GM18907 (cell line): ENCODE measurements at regions not wholly inside any gene's neighbourhood (a gene's known extent, or its start where the extent isn't known, plus 50 kb on each side); places are given as distances from the start of the nearest gene placed in this dataset.

Experiments used
- ATAC-seq: cut with Tn5 transposase; IDR thresholded peaks from one replicate; pipeline ENCODE4 v1.9.1; 2021; ENCODE audit warnings: mild to moderate bottlenecking, moderate library complexity; ENCODE audit not compliant: unreplicated experiment

DNA sequence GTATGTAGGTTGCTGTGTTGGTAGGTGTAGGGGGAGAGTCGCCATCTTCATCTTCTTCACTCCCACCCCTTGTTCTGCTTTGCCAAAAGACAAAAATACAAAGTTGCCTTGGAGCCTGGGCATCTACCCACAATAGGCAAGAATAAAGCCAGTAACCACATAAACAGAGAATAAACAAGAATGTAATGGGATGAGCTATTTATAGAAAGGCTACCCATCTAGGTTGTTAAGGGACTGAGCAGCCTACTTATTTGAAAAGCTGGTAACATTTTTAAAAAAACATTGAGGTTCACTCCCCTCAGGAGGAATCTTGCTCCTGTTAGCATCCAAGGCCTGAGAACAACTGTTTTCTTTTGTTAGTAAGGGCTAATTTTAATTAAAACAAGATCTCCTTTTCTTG lies 301.4 kb upstream of the STXBP5 start:
- ATAC-seq, result no peak

DNA sequence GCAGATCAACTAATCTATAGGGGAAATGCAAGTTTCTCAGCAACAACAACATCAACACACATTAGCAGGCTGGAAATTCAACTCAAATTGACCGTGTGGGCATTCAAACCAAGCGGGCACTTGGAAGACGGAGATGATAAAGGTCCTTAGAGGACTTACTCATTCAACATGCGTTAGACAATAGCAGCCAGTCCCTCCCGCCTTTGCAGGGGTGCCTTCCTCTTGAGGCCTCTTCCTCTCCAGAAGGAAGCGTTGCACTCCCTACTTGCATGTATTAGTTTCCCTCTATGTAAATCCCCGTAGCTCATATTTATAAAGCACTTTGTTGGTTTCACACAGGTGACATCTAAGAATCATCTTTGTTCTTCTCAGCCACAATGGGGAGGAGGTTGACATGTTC lies 300.8 kb upstream of the STXBP5 start:
- no peak for ATAC-seq

DNA sequence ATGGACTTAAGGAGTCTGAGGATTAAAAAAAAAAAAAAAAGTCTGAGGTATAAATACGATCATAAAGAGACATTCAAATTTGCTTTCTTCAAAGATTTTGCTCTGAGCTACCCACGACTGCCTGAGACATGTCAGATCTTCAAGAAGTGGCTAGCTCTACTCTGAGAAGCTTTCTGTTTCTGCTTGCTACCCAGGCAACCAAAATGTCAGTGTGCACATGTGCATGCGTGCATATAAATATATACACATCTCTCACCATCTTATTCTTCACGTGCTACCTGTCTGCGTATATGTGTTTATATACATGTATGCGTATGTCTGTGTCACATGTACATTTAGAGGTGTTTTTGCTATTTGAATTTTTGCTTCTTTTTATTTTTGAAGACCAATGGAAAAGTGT lies 299.6 kb upstream of the STXBP5 start:
- no peak for ATAC-seq

DNA sequence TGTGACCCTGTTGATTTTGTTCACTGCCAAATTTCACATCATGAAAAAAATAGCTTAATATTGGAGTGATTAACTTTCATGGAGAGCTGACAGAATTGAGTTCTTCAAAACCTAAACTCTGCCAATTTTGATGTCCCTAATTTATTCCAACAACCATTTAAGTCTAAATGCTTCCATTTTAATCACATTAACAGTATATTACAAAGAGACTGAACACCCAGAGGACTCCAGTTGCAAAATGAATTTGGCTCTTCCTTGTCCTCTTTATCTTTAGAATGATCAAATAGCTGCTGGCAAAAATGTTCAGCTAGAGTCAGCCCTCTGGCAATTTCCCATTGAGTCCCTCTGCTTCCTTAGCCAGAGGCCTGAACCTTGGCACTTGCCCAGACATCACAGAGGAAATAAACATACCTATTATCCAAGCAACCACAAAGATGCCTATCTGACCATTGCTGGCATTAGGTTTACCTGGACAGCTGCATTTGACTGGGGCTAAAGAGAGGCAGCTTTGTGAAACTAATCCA lies 299.0 kb upstream of the STXBP5 start:
- ATAC-seq, result no peak

DNA sequence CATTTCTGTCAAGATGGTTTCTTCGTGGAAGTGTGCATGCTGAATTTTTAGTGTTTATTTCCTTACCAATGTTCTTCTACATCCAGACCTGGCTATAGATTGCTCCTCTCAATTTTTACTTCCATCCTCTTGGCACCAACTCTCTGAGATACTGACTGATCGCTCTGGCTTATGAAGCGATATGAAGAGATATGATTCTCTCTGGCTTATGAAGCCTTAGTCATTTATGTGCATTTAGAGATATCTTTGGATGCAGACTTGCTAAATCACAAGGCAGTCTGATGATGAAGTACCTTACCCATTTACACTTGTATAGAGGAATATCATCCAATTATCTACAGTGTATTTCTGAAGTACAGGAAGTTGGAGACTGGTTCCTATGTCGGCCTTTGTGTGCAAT lies 295.4 kb upstream of the STXBP5 start:
- ATAC-seq, result no peak

DNA sequence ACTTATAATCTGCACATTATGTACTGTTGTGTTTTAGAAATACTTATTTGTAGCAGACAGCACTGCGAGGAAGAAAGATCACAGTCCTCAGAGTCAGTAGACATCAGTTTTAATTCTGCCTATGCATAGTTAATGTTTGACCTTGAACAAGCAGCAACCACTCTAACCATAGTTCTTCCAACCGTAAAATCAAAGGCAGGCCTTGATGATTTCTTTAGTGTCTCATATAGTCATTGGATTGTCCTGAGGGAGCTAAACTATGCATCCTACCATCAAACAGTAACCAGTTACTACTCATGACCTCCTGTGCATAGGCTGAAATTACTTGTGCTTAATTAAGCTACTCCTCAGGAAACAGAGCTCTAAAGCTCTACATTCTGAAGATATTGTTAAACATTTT lies 294.8 kb upstream of the STXBP5 start:
- ATAC-seq, result no peak

DNA sequence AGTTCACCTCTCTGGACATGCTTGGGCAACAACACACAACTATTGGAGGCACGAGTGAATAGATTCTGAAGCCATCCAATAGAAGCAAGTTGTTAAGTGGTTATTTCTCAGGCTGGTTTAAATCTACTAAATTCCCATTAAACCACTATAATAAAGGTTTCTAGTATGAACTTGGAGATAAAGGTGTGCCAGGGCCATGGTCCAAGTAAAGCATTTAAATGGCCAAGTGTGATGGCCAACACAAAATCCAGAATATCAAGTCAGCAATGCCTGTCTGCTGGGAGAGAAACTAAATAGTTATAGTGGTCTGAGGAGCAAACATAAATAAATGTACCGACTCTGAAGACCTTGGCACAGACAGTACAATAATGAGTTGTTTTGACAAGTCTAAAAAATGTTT lies 294.3 kb upstream of the STXBP5 start:
- no peak for ATAC-seq

DNA sequence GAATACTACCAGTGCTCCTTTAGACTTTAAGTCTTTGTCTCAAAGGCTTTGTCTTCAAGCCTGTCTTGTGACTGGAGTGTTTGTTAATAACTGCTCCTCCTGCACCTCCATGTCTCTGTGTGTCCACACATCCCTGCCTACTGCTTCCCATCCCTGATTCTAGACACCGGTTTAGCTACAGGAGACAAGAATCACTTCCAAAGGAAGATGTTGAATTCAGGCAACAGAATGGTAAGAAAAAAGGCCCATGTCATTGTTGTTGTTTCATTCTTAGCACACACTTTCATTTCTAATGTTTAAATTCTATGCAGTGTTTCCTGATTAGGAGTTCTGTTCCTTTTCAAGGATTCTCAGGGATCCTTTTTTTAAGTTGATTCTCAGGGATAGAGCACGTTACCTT lies 293.6 kb upstream of the STXBP5 start:
- no peak for ATAC-seq

DNA sequence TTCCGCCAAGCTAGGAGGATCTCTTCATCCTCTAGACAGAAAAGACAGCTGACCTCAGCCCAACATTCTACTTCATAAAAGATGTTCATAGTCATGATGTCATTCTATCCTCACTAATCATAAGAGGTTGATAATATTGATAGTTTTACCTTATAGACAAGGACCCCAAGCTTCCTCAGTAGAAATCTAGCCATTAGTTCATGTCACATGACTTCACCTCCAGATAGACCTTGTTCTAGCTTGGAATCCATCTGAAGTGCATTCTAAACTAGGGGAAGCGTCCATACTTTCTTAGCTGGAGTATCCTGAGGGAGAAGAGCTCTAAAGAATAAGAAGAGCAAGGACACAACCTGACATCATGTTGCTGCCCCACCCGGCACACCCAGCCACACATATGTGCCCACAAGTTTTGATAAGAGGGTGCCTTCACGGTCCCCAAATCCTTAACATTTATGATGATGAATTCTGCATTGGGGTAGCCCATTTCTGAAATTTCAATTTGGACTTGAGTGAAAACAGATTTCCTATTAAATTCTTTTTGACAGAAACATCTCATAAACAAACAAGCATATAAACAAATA lies 292.5 kb upstream of the STXBP5 start:
- no peak for ATAC-seq

DNA sequence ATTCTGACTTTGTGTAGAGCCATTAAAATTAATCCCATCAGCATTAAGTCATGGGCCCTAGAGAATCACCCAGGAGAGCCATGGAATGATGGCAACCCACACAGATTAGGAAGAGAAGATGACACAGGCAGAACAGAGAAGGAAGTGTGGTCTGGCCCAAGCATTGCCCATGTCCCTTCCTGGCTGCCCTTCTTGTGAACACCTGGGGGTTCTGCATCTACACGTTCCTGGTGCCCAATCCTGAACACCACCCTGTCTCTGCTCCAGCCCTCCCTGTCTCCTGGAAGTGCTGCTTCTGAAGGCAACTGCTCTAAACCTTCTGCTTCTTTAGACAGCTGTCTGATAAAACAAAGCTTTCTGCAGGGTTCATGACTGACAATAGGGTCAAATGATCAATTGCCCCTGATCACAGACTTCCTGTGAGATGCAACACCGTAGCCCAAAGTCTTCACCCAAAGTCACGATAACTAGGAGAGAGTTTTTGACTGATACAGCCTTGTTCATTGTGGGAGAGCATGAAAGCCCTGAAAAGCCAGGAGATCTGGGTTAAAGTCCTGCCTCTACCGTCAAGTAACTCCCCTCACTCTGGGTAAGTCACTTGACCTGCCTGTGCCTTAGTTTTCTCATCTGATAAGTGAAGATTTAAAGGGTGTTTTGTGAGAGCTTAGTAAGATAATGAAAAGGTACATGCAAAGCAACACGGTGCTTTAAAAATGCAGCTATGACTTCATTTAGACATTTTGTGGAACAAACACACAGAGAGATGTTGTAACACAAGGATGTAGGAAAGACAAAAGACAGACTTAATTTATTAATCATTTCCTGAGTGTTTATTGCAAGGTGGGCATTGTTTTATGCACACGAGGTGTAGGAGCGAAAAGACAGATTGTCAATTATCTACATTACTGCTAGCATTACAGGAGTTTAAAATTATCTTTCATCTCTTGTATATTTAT lies 291.2 kb upstream of the STXBP5 start:
- ATAC-seq, result no peak

DNA sequence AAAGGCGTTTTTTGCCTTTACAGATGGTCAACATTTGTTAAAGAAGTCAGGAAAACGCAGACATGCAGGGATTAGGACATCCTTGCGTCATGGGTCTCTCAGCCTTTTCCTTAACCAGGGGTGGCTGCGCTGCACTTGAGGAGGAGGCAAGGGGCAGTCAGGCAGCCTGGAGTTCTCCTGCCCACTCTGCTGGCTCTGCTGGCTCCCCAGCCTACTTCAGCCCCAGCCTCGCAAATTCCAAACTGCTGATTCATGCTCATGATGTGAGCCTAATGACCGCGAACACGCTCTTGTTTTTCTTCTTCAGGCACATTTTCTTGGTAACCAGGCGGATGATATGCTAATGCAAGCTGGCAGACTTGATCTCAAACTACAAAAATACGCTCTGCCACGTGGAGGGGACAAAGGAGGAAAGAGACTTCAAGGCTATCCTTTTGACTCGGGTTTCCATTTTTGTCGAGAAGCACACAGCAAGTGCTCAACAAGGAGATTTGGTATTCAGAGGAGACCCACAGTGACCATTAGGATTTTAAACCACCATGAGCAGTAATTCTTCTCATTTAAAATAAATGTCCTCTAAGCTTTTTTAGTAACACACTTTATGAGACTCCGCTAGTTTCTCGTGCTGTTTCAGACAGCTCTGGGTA lies 290.3 kb upstream of the STXBP5 start:
- ATAC-seq, result no peak

DNA sequence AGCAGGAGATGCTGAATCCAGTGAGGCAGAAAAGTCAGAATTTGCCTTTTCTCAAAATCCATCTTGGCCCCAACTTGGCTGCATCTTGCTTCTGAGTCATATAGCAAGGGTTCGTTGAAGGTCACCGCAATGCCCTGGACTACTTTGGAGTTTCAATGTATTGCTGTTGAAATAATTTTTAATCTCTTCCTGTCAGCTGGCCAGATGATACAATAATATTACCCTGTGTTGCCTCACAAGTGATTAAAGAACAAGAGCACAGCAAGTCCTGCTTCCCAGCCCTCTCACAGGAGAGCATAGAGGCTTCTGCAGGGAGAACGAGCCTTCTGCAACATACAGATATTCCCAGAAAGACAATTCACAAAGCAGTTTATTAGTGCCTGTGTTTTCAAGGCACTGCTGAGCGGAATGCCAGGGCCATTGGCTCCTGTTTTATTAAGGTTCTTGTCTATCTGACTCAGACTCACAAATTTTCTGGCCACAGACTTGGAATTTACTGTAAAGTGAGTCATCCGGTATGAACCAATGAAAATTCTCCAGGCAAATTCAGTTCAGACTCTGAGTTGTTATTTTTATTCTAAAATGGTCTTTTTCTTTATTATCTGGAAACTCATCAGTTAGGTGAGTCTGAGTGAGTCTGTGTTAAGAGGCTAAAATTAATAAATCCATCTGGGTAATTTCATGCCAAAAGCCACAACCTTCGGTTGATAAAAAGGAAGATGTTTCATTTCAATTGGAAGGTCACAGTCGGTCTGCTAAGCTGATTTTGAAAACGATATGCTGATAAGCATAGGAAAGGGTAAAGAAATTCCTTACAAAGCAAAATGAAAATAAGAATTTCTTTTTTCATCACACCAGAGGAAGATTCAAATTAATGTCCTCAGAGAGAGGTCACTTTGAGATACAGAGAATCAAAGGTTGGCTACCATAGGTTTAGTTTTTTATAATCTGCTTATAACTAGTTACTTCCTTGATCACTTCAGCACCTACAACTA lies 289.4 kb upstream of the STXBP5 start:
- ATAC-seq, result no peak

DNA sequence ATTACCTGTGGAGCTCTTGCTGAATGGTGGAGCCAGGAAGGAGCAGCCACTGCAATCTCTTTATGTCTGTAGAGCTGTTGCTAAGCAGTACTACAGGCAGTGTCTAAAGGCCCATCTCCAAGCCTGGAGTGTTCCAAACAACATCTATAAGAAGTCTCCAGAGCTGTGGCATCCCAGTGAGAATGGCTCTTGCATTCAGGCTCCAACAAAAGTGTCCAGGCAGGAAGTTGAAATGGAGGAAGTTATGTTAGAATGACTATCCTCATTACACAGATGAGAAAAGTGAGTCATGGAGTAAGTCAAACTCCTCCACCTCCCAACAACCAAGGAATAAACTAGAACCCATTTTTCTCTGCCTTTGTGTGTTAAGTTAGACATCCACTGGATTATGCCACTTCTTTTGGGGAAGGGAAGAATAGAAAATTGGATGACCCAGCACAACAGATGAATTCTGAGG lies 288.5 kb upstream of the STXBP5 start:
- ATAC-seq, result no peak

DNA sequence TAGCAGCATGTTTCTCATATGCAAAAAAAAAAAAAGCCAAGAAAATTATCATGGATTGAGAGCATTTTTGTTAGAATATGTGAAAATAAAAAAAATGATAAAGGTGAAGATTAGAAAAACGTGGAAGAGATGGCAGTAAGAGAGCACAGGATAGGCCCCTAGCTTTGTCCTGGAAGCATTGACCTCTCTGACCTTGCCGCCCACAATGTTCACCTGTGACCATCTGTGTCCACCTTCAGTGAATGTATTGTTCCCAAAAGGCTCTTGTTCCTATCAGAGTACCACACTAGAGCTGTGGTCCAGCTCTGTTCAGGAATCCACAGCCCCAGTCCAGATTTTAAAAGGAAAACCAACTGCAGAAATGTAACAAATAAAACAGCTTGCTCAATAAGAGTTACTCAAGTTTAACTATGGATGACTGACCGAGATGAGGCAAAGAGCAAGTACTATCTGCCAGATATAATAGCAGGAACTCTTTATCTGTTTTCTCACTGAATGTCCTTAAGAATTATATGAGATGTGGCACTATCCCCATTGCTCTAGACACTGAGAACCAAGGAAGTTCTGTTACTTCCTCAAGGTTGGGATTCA lies 287.7 kb upstream of the STXBP5 start:
- ATAC-seq, result no peak

DNA sequence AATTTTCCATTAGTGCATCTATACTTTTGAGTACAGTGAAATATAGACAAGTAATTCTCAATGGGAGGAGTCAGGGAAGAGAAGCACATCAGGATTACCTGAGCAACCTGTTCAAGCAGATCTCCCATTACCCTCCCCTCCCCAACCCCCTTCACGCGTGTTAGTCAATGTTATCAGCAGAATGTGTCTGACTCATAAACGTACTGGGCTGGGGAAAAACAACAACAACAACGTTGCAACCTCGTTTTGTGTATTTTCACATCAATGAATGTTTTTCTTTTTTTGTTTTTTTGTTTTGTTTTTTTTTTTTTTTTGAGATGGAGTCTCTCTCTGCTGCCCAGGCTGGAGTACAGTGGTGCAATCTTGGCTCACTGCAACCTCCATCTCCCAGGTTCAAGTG lies 287.0 kb upstream of the STXBP5 start:
- ATAC-seq, result no peak

DNA sequence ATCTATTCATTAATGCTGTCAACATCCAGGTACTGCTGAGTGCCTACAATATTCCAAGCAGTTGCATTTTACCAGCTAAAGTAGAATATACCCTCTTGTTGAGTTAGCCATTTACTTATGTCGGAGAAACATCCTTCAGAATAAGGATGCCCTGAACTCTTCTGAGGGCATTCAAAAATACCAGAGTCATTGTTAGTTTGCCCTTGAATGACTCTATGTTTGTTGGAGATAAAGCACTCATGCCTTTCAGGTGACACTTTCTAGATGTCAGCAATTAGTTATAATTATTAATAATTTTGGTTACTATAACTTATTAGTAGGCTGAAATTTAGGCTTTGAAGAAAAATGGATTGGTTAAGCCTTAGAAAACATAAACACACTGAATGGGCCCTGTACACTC lies 286.2 kb upstream of the STXBP5 start:
- ATAC-seq, result no peak

DNA sequence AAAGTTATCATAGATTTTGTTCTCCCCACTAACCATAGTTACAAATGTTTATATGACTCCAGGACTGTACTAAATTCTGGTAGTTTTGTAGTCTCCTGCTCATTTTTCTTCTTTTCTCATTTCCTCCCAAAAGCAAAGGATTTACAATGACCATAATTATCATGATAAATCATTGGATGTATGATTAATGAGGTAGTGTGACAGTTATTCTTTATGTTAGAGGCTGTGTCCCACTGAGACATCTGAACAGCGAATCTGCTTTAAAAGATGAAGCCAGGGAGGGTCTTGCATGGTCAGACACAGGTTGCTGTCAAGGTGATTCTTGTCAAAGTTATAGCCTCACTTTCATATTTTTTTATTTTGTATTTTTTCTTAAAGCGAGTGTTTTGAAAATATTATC lies 285.2 kb upstream of the STXBP5 start:
- no peak for ATAC-seq

DNA sequence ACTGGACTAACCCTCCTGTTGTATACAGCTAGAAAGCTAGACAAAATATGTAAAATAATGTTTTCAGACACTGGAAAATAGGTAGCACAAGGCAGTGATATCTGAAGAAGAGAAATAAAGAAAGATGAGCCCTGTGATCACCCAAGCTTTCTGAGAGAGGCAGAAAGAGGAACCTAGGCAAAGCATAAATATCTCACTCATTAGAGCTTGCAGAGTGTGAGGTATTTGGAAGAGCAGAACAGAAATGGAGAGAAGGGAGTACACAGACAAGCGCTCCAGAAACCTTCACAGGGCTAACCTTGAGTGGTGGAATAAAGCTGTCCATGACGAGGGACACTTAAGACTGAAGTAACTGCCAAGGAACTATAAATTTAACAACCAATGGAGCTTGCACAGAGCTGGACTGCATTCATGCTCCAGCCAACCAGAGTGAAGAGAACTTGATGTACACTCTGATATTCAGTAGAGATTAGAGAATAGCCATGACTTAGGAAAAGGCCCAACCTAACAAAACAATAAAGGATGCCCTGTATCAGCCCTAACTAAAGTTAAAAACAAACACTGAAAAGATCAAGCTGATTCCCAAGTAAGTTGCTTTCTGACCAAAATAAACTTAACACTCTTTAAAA lies 280.9 kb upstream of the STXBP5 start:
- no peak for ATAC-seq

DNA sequence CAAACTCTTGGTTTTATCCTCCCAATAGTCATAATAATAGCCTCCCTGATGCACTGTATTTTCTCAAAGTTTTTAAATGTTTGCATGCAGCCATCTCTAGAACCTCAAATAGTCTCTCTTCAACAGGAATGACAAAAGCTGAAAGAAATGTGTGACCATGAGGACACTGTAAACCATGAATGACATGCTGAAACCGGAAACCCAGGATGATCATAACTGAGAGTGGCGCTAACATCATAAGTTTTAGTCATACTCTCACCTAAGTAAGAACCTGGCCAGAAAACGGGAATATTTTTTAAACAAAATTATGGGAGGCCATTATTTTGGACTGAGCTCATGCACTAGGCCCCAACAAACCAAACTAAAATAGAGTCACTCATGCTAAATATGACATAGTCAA lies 278.4 kb upstream of the STXBP5 start:
- ATAC-seq, result no peak

DNA sequence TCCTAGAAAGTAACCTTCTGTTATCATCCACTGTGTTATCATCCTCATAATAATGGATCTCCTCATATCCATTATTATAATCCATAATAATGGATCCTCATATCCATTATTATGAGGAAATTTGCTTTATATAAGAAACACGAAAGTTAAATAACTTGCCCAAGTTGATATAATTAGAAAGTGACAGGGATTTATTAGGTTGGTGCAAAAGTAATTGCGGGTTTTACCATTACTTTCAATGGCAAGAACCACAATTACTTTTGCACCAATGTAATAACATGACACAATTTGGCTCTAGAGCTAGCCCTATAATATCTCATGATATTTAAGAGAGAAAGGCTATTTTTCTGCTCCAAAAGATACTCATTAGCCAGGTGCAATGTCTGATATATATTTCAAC lies 275.7 kb upstream of the STXBP5 start:
- no peak for ATAC-seq
